ENCODE measurements at regions not wholly inside any gene's neighbourhood (a gene's known extent, or its start where the extent isn't known, plus 50 kb on each side); places are given as distances from the start of the nearest gene placed in this dataset.

DNA sequence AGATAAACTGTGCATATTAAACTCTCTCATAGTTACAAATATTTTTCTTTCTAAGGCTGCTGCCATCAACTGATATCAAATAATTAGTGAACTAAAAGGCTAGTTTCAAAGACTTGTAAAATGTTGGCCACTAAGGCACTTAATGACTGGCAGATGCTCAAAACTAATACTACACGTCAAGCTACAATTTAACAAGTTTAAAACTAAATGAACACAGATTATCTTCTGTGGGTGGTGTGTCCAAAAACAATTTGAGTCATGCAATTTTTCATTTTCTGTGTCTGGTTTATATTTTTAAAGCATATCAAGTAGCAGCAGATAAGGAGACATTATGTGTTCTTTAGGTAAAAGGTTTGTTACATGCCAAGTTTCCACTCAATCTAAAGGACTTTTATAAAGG, 665.1 kb downstream of the EFNA5 start:
- TF ChIP-seq, protein P1, sequence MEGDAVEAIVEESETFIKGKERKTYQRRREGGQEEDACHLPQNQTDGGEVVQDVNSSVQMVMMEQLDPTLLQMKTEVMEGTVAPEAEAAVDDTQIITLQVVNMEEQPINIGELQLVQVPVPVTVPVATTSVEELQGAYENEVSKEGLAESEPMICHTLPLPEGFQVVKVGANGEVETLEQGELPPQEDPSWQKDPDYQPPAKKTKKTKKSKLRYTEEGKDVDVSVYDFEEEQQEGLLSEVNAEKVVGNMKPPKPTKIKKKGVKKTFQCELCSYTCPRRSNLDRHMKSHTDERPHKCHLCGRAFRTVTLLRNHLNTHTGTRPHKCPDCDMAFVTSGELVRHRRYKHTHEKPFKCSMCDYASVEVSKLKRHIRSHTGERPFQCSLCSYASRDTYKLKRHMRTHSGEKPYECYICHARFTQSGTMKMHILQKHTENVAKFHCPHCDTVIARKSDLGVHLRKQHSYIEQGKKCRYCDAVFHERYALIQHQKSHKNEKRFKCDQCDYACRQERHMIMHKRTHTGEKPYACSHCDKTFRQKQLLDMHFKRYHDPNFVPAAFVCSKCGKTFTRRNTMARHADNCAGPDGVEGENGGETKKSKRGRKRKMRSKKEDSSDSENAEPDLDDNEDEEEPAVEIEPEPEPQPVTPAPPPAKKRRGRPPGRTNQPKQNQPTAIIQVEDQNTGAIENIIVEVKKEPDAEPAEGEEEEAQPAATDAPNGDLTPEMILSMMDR (IDR thresholded peaks at IDR 0.05): no peak
- no peak for TF ChIP-seq EZH2 (IDR thresholded peaks at IDR 0.05; ENCODE audit: borderline replicate concordance, insufficient read depth, low read depth, low read length, poor library complexity, severe bottlenecking)
